Neural progenitor cell (in vitro differentiated cells): ENCODE measurements at regions not wholly inside any gene's neighbourhood (a gene's known extent, or its start where the extent isn't known, plus 50 kb on each side); places are given as distances from the start of the nearest gene placed in this dataset.

Experiments used
- DNase-seq: peaks from one replicate; pipeline ENCODE4 v3.0.0-alpha.2; 2016; ENCODE audit warnings: low spot score
- H2AFZ ChIP-seq: fragments of 200-600 bp; sonication (generic); replicated peaks from 2 replicates; pipeline ENCODE4 v1.6.1; 2016; ENCODE audit warnings: antibody characterized with exemption
- H3F3A ChIP-seq: fragments of 200-600 bp; sonication (generic); 2 replicates; pipeline ENCODE4 v1.6.1; 2016; ENCODE audit warnings: antibody characterized with exemption, low read depth
- H3K27ac ChIP-seq: fragments of 200-600 bp; sonication (generic); 2 replicates; pipeline ENCODE4 v1.5.1; 2016; ENCODE audit warnings: mild to moderate bottlenecking
- H3K27me3 ChIP-seq: fragments of 200-600 bp; sonication (generic); 2 replicates; pipeline ENCODE4 v1.6.1; 2016; ENCODE audit warnings: mild to moderate bottlenecking, moderate library complexity
- H3K36me3 ChIP-seq: fragments of 200-600 bp; sonication (generic); 2 replicates; pipeline ENCODE4 v1.5.1; 2016
- H3K4me1 ChIP-seq: fragments of 200-600 bp; sonication (generic); 2 replicates; pipeline ENCODE4 v1.6.1; 2016; ENCODE audit warnings: mixed run types
- H3K4me2 ChIP-seq: fragments of 200-600 bp; sonication (generic); 2 replicates; pipeline ENCODE4 v1.6.1; 2016
- H3K4me3 ChIP-seq: fragments of 200-600 bp; sonication (generic); 2 replicates; pipeline ENCODE4 v1.5.1; 2016
- H3K79me2 ChIP-seq: fragments of 200-600 bp; sonication (generic); 2 replicates; pipeline ENCODE4 v1.6.1; 2016; ENCODE audit warnings: low read depth
- H3K9ac ChIP-seq: fragments of 200-600 bp; sonication (generic); 2 replicates; pipeline ENCODE4 v1.6.1; 2016
- H3K9me3 ChIP-seq: fragments of 200-600 bp; sonication (generic); 2 replicates; pipeline ENCODE4 v1.5.1; 2016; ENCODE audit warnings: low read depth
- H4K20me1 ChIP-seq: fragments of 200-600 bp; sonication (generic); 2 replicates; pipeline ENCODE4 v1.6.1; 2016; ENCODE audit warnings: low read depth
- H3K27ac Mint-ChIP-seq: 3 replicates; pipeline ENCODE4 v1.8.0; 2021; ENCODE audit warnings: mixed read lengths
- H3K27me3 Mint-ChIP-seq: 2 replicates; pipeline ENCODE4 v1.8.0; 2022; ENCODE audit warnings: low read depth, mild to moderate bottlenecking, inconsistent platforms, moderate library complexity, mixed read lengths; ENCODE audit not compliant: insufficient read depth
- H3K36me3 Mint-ChIP-seq: 3 replicates; pipeline ENCODE4 v1.8.0; 2021; ENCODE audit warnings: mixed read lengths
- H3K4me1 Mint-ChIP-seq: 3 replicates; pipeline ENCODE4 v1.8.0; 2021; ENCODE audit warnings: mixed read lengths
- H3K4me3 Mint-ChIP-seq: 3 replicates; pipeline ENCODE4 v1.8.0; 2021; ENCODE audit warnings: mild to moderate bottlenecking, moderate library complexity, mixed read lengths
- H3K9me3 Mint-ChIP-seq: 3 replicates; pipeline ENCODE4 v1.8.0; 2020; ENCODE audit warnings: mixed read lengths
- EZH2 ChIP-seq: fragments of 200-600 bp; sonication (generic); IDR thresholded peaks from 2 replicates; pipeline ENCODE4 v1.6.1; 2017; ENCODE audit warnings: antibody characterized with exemption, mild to moderate bottlenecking, moderate library complexity
- EZH2phosphoT487 ChIP-seq: fragments of 200-600 bp; sonication (generic); IDR thresholded peaks from 2 replicates; pipeline ENCODE4 v1.6.1; 2017; ENCODE audit warnings: antibody characterized with exemption
- TF ChIP-seq, protein P1 (sequence below): fragments of 200-600 bp; sonication (generic); IDR thresholded peaks from 2 replicates; pipeline ENCODE4 v1.5.1; 2017; ENCODE audit warnings: antibody characterized with exemption, mild to moderate bottlenecking

GRCh38 chr14:85401384-85401783, 128.6 kb upstream of the FLRT2 start:
- Mint-ChIP-seq H3K4me3 (no peak overlapping the region), H3K27ac (no peak overlapping the region), H3K4me1 (peaks cover 12% of the 10 kb centered on the region), H3K27me3 (peaks cover 2% of the 10 kb centered on the region), H3K9me3 (no peaks in the 10 kb centered on the region), H3K36me3 (no peaks in the 10 kb centered on the region)
- no peak for DNase-seq
- Histone ChIP-seq H3K27ac (no peak overlapping the region), H3F3A (no peaks in the 10 kb centered on the region), H3K4me1 (no peaks in the 10 kb centered on the region), H3K27me3 (no peaks in the 10 kb centered on the region), H3K79me2 (no peaks in the 10 kb centered on the region), H2AFZ (peak overlapping the region; percentile 22), H3K4me3 (no peak overlapping the region), H3K4me2 (no peak overlapping the region), H3K9me3 (no peaks in the 10 kb centered on the region), H3K36me3 (no peaks in the 10 kb centered on the region), H3K9ac (no peak overlapping the region), H4K20me1 (no peaks in the 10 kb centered on the region)
- no peak for TF ChIP-seq EZH2

DNA sequence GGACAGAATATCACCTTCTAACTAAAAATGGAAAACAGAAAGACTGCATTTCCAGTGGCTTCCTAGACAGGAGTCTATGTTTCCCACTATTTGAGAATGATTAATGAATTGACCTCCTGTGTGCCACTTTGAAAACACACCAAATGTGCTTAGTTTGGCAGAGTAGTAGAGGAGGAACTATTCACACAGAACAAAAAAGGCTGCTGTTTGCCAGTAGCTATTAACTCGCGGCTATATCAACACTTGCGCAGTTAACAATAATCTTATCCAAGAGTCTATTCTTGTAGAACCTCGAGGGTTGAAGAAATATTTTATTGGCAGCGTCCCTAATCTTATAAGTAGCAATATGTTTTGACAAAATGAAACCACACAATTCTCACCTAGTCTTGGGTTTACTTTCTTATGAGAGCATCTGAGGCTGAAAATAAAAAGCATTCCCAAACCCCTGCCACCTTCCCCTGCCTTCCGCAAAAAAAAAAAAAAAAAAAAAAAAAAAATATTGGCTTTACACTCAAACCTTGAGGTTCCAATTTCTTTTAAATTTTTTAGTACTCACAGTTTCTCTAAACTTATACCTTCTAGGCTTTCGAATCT, 127.3 kb upstream of the FLRT2 start:
- H3K27ac ChIP-seq, result no peak overlapping the region
- H3K4me3 ChIP-seq, result no peak overlapping the region
- H3K36me3 ChIP-seq, result no peaks in the 10 kb centered on the region
- Mint-ChIP-seq H3K36me3 (no peaks in the 10 kb centered on the region), H3K4me1 (peaks cover 3% of the 10 kb centered on the region), H3K9me3 (no peaks in the 10 kb centered on the region), H3K27me3 (peaks cover 2% of the 10 kb centered on the region), H3K4me3 (no peak overlapping the region), H3K27ac (no peak overlapping the region)
- no peak for DNase-seq
- H3K4me2 ChIP-seq, result no peak overlapping the region
- no peak for TF ChIP-seq EZH2phosphoT487
- TF ChIP-seq, protein P1, sequence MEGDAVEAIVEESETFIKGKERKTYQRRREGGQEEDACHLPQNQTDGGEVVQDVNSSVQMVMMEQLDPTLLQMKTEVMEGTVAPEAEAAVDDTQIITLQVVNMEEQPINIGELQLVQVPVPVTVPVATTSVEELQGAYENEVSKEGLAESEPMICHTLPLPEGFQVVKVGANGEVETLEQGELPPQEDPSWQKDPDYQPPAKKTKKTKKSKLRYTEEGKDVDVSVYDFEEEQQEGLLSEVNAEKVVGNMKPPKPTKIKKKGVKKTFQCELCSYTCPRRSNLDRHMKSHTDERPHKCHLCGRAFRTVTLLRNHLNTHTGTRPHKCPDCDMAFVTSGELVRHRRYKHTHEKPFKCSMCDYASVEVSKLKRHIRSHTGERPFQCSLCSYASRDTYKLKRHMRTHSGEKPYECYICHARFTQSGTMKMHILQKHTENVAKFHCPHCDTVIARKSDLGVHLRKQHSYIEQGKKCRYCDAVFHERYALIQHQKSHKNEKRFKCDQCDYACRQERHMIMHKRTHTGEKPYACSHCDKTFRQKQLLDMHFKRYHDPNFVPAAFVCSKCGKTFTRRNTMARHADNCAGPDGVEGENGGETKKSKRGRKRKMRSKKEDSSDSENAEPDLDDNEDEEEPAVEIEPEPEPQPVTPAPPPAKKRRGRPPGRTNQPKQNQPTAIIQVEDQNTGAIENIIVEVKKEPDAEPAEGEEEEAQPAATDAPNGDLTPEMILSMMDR, result no peak
- no peak for TF ChIP-seq EZH2
- no peaks in the 10 kb centered on the region for H3F3A ChIP-seq
- H3K4me1 ChIP-seq, result no peaks in the 10 kb centered on the region
- H3K9ac ChIP-seq, result no peak overlapping the region
- H4K20me1 ChIP-seq, result no peaks in the 10 kb centered on the region
- H3K79me2 ChIP-seq, result no peaks in the 10 kb centered on the region
- no peak overlapping the region for H2AFZ ChIP-seq
- no peaks in the 10 kb centered on the region for H3K27me3 ChIP-seq
- no peaks in the 10 kb centered on the region for H3K9me3 ChIP-seq

DNA sequence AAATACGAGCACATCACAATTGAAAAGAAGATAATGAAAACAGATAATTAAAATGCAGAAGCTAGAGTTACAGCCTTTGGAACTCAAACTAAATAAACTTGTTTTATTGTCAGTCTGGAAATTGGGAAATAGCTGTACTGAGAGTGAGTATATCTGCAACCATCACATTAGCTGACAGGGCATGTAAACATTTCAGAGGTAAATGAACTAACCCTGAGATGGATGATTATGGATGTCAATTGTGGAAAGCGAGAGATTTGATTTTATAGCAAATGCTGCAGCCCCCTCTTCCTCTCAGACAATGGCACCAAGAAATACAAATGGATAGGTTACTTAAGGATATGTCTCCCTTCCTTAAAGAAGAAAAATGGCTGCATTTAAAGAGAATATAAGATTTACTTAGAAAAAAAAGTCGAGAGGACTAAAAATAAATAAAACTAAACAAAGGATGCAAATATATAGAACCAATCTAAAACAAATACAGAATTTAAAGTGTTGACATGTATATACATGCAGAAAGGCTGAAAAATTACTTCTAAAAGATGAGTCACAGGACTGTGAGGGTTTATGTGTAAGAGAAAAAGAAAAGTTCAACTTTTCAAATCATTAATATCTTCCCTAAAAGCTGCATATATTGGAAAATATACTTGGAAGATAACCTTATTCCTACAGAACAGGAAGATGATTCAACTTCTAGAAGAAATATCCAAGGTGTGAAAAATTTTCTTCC, 120.3 kb upstream of the FLRT2 start:
- Histone ChIP-seq H3K9me3 (no peaks in the 10 kb centered on the region), H3K27me3 (no peaks in the 10 kb centered on the region), H3K36me3 (no peaks in the 10 kb centered on the region), H3F3A (no peaks in the 10 kb centered on the region), H4K20me1 (no peaks in the 10 kb centered on the region), H2AFZ (no peak overlapping the region), H3K4me3 (no peak overlapping the region), H3K27ac (no peak overlapping the region), H3K4me1 (no peaks in the 10 kb centered on the region), H3K9ac (no peak overlapping the region), H3K79me2 (no peaks in the 10 kb centered on the region), H3K4me2 (no peak overlapping the region)
- Mint-ChIP-seq H3K27me3 (peaks cover 2% of the 10 kb centered on the region), H3K9me3 (no peaks in the 10 kb centered on the region), H3K4me3 (no peak overlapping the region), H3K4me1 (peaks cover 3% of the 10 kb centered on the region), H3K36me3 (no peaks in the 10 kb centered on the region), H3K27ac (no peak overlapping the region)
- TF ChIP-seq EZH2, result no peak
- TF ChIP-seq EZH2phosphoT487, result no peak
- TF ChIP-seq, protein P1, result no peak
- DNase-seq, result no peak

- H3K9me3 Mint-ChIP-seq, result no peaks in the 10 kb centered on the region
- no peaks in the 10 kb centered on the region for H3K4me1 Mint-ChIP-seq
- Histone ChIP-seq H3F3A (no peaks in the 10 kb centered on the region), H3K9ac (no peak overlapping the region), H4K20me1 (no peaks in the 10 kb centered on the region), H2AFZ (no peak overlapping the region), H3K4me1 (no peaks in the 10 kb centered on the region), H3K4me3 (no peak overlapping the region), H3K36me3 (no peaks in the 10 kb centered on the region), H3K4me2 (no peak overlapping the region), H3K27ac (no peak overlapping the region), H3K9me3 (no peaks in the 10 kb centered on the region), H3K27me3 (no peaks in the 10 kb centered on the region), H3K79me2 (no peaks in the 10 kb centered on the region)
- no peaks in the 10 kb centered on the region for H3K27me3 Mint-ChIP-seq
- no peaks in the 10 kb centered on the region for H3K36me3 Mint-ChIP-seq
- no peak overlapping the region for H3K27ac Mint-ChIP-seq
- DNase-seq, result no peak
- H3K4me3 Mint-ChIP-seq, result no peak overlapping the region
- TF ChIP-seq, protein P1, result no peak
- TF ChIP-seq EZH2phosphoT487 (no peak), EZH2 (no peak)
Observed at GRCh38 chr14:85412756-85413155, 117.2 kb upstream of the FLRT2 start.
